GM12891 (cell line): ENCODE measurements at regions not wholly inside any gene's neighbourhood (a gene's known extent, or its start where the extent isn't known, plus 50 kb on each side); places are given as distances from the start of the nearest gene placed in this dataset.

Experiments
- PAX5 ChIP-seq: IDR thresholded peaks from 2 replicates; pipeline ENCODE4 v1.6.1; 2011; ENCODE audit warnings: low read length, moderate library complexity, mild to moderate bottlenecking; ENCODE audit not compliant: insufficient read depth, severe bottlenecking
- POLR2A ChIP-seq: IDR thresholded peaks from 2 replicates; pipeline ENCODE4 v1.6.1; 2011; ENCODE audit warnings: low read depth, low read length, control low read depth
- POLR2AphosphoS5 ChIP-seq: IDR thresholded peaks from 2 replicates; pipeline ENCODE4 v1.6.1; 2011; ENCODE audit warnings: low read depth, low read length, control low read depth

DNA sequence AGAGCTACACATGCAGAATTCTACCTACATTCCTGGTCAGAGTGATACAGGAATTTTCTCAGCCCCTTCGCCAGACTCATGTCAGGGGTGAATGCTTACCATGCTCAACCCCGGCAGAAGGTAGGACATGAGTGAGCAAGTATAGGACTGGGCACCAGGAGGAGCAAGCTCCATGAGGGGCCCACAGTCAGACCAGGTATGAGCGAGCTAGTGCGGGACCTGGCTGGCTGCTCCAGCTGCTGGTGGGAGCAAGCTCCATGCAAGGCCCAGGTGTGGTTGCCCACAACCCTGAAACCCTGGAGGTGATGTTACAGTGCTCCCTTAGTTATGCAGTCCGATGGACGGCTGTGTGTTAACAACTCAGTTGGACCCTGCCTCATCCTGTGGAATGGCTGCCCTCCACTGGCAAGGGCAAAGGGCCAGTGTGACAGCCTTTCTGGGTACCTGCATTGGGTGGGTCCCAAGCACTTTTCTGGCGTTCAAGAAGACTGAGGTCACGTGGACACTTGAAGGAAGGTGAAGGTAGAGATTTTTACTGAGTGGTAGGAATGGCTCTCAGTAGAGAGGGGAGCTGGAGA lies 503.5 kb upstream of the CITED2 start:
- no peak for TF ChIP-seq POLR2A
- no peak for TF ChIP-seq POLR2AphosphoS5
- TF ChIP-seq PAX5: no peak
